Mesendoderm (in vitro differentiated cells): ENCODE measurements at regions not wholly inside any gene's neighbourhood (a gene's known extent, or its start where the extent isn't known, plus 50 kb on each side); places are given as distances from the start of the nearest gene placed in this dataset.

Source experiments
- DNase-seq: peaks from one replicate; pipeline ENCODE4 v3.0.0; 2013
- H2AK5ac ChIP-seq: 2 replicates; pipeline ENCODE4 v1.6.1; 2013; ENCODE audit warnings: low read length, inconsistent platforms
- H2BK120ac ChIP-seq: 2 replicates; pipeline ENCODE4 v1.6.1; 2013; ENCODE audit warnings: low read depth, mild to moderate bottlenecking, low read length, moderate library complexity, mixed read lengths
- H2BK15ac ChIP-seq: replicated peaks from 2 replicates; pipeline ENCODE4 v1.6.1; 2013; ENCODE audit warnings: low read depth, mild to moderate bottlenecking, moderate library complexity
- H2BK5ac ChIP-seq: 2 replicates; pipeline ENCODE4 v1.6.1; 2013; ENCODE audit warnings: low read length, inconsistent platforms
- H3K18ac ChIP-seq: 2 replicates; pipeline ENCODE4 v1.6.1; 2013; ENCODE audit warnings: mild to moderate bottlenecking, low read length, mixed read lengths
- H3K23ac ChIP-seq: one replicate; pipeline ENCODE4 v1.6.1; 2013; ENCODE audit warnings: low read length
- H3K27ac ChIP-seq: 2 replicates; pipeline ENCODE4 v1.5.1; 2013; ENCODE audit warnings: low read depth, mild to moderate bottlenecking, inconsistent platforms, low read length, moderate library complexity
- H3K27me3 ChIP-seq: 2 replicates; pipeline ENCODE4 v1.6.1; 2013; ENCODE audit warnings: low read length, control low read depth, mild to moderate bottlenecking, inconsistent platforms; ENCODE audit not compliant: insufficient read depth, poor library complexity
- H3K36me3 ChIP-seq: 2 replicates; pipeline ENCODE4 v1.6.1; 2013; ENCODE audit warnings: low read length, inconsistent platforms; ENCODE audit not compliant: control insufficient read depth, insufficient read depth
- H3K4ac ChIP-seq: one replicate; pipeline ENCODE4 v1.6.1; 2013; ENCODE audit warnings: low read depth, mild to moderate bottlenecking, low read length, moderate library complexity
- H3K4me1 ChIP-seq: 2 replicates; pipeline ENCODE4 v1.6.1; 2013; ENCODE audit warnings: low read depth, low read length, inconsistent platforms; ENCODE audit not compliant: control insufficient read depth
- H3K4me2 ChIP-seq: 2 replicates; pipeline ENCODE4 v1.6.1; 2013; ENCODE audit warnings: low read length
- H3K4me3 ChIP-seq: 2 replicates; pipeline ENCODE4 v1.5.1; 2013; ENCODE audit warnings: mild to moderate bottlenecking, low read length
- H3K56ac ChIP-seq: one replicate; pipeline ENCODE4 v1.6.1; 2013; ENCODE audit warnings: low read length
- H3K79me1 ChIP-seq: 2 replicates; pipeline ENCODE4 v1.6.1; 2013; ENCODE audit warnings: low read length, inconsistent platforms
- H3K79me2 ChIP-seq: 2 replicates; pipeline ENCODE4 v1.6.1; 2013; ENCODE audit warnings: mild to moderate bottlenecking, low read length; ENCODE audit not compliant: control insufficient read depth, insufficient read depth
- H3K9ac ChIP-seq: 2 replicates; pipeline ENCODE4 v1.6.1; 2013; ENCODE audit warnings: low read length, inconsistent platforms
- H4K5ac ChIP-seq: one replicate; pipeline ENCODE4 v1.6.1; 2013; ENCODE audit warnings: low read length
- H4K8ac ChIP-seq: one replicate; pipeline ENCODE4 v1.6.1; 2013; ENCODE audit warnings: low read depth, mild to moderate bottlenecking, control low read depth, low read length, moderate library complexity
- WGBS: extraction: QIAGEN DNeasy Blood & Tissue Kit; methylation state at CpG from one replicate; pipeline ENCODE4 v1.1.7; 2013; ENCODE audit warnings: low lambda C conversion rate, missing lambda C conversion rate; ENCODE audit not compliant: insufficient coverage; ENCODE audit errors: extremely low coverage; 5-methylcytosine and 5-hydroxymethylcytosine counted together

DNA sequence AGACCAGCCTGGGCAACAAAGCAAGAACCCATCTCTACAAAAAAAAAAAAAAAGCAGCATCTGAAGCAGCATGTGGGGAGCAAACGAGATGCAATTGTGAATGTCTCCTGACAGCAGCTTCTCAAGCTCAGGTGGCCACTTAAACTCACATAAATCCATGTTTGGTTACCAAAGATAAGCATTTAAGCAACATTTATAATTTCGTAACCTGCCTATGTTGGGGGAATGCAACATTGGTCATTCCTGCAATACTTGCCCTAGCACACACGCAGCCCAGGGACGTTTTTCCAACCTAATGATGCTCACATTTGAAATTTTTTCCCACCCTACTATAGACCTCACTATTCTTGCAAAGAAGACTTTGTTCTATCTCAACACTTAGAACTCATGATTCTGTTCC, 113.3 kb downstream of the ZFP64 start:
- Histone ChIP-seq H3K56ac (no peak overlapping the region), H3K27me3 (no peaks in the 10 kb centered on the region), H3K79me2 (no peaks in the 10 kb centered on the region), H3K4ac (no peak overlapping the region), H3K18ac (no peak overlapping the region), H3K36me3 (no peaks in the 10 kb centered on the region), H3K4me3 (no peak overlapping the region), H2BK5ac (no peak overlapping the region), H3K4me2 (no peak overlapping the region), H3K9ac (no peak overlapping the region), H2BK120ac (no peak overlapping the region), H3K79me1 (no peaks in the 10 kb centered on the region), H2BK15ac (no peak overlapping the region), H3K23ac (no peak overlapping the region), H2AK5ac (no peak overlapping the region), H3K27ac (no peak overlapping the region), H3K4me1 (no peaks in the 10 kb centered on the region), H4K8ac (no peak overlapping the region), H4K5ac (no peak overlapping the region)
- WGBS, result no CpG with 5 or more reads among the region's 4 CpGs
- DNase-seq, result no peak

DNA sequence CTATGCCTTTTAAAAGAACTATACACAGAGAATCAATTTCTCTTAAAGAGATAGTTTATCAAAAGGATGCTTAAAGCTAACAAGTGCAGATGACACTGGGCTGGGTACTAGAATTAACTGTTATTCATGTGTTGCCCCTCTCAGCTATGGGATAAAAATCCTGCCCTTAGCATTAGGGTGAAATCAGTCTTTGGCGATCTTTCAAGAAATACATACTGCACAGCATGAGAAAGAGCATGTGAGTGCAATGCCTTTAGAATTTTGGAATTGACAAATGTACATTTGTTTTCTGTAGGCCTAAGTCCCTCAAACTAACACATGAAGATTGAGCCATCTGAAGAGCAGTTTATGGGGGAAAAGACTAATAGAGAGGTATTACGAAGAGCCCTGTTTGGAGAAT, 115.4 kb downstream of the ZFP64 start:
- no CpG with 5 or more reads among the region's 2 CpGs for WGBS
- H3K4me3 ChIP-seq, result no peak overlapping the region
- H3K4ac ChIP-seq, result no peak overlapping the region
- H3K56ac ChIP-seq, result no peak overlapping the region
- H3K79me1 ChIP-seq, result no peaks in the 10 kb centered on the region
- H3K79me2 ChIP-seq, result no peaks in the 10 kb centered on the region
- no peak overlapping the region for H2BK120ac ChIP-seq
- no peak for DNase-seq
- H3K27me3 ChIP-seq, result no peaks in the 10 kb centered on the region
- no peak overlapping the region for H4K5ac ChIP-seq
- H2AK5ac ChIP-seq, result no peak overlapping the region
- no peaks in the 10 kb centered on the region for H3K36me3 ChIP-seq
- H4K8ac ChIP-seq, result no peak overlapping the region
- no peaks in the 10 kb centered on the region for H3K4me1 ChIP-seq
- no peak overlapping the region for H3K4me2 ChIP-seq
- no peak overlapping the region for H2BK5ac ChIP-seq
- H2BK15ac ChIP-seq, result no peak overlapping the region
- H3K23ac ChIP-seq, result no peak overlapping the region
- no peak overlapping the region for H3K9ac ChIP-seq
- H3K18ac ChIP-seq, result no peak overlapping the region
- no peak overlapping the region for H3K27ac ChIP-seq

DNA sequence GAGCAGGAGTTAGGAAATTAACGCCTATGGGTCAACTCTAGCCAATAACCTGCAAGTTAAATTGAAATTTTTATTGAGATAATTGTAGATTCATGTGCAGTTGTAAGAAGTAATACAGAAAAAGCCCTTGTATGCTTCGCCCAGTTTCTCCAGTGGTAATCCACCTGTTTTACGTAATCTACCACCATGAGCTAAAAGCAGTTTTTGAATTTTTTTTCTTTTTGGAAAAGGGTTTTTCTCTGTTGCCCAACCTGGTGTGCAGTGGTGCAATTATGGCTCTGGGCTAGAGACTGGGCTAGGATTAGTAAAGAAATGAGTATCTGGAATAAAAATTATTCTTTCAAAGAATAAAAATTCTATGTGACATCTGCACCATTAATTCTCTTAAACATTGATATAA, 116.2 kb downstream of the ZFP64 start:
- no CpG with 5 or more reads among the region's 3 CpGs for WGBS
- Histone ChIP-seq H3K23ac (no peak overlapping the region), H3K4me3 (no peak overlapping the region), H3K79me1 (no peaks in the 10 kb centered on the region), H2AK5ac (no peak overlapping the region), H4K5ac (no peak overlapping the region), H3K4ac (no peak overlapping the region), H2BK15ac (no peak overlapping the region), H3K36me3 (no peaks in the 10 kb centered on the region), H3K9ac (no peak overlapping the region), H3K18ac (no peak overlapping the region), H4K8ac (no peak overlapping the region), H3K56ac (no peak overlapping the region), H3K27me3 (no peaks in the 10 kb centered on the region), H3K27ac (no peak overlapping the region), H3K79me2 (no peaks in the 10 kb centered on the region), H3K4me2 (no peak overlapping the region), H2BK120ac (no peak overlapping the region), H3K4me1 (no peaks in the 10 kb centered on the region), H2BK5ac (no peak overlapping the region)
- no peak for DNase-seq

DNA sequence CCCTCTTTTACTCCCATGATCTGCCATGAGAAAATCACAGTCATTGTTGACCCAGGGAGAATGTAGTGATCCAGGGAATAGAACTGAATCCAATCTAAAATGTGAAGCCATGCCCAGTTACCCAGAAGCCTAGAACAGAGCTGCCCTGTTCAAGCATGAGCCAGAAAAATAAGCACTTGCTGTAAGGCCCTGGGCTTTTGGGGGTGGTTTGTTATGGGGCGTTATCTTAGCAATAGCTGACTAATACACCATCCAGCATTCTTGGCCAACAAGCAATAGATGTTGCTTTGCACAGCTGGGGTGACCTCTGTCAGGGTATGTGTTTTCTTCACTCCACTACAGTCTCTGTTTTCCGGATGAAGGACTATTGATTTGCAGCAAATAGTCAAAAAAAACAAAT, 120.4 kb downstream of the ZFP64 start:
- H4K8ac ChIP-seq, result no peak overlapping the region
- H3K23ac ChIP-seq, result no peak overlapping the region
- H3K79me2 ChIP-seq, result no peaks in the 10 kb centered on the region
- no peaks in the 10 kb centered on the region for H3K27me3 ChIP-seq
- no peak for DNase-seq
- H3K27ac ChIP-seq, result no peak overlapping the region
- no peaks in the 10 kb centered on the region for H3K36me3 ChIP-seq
- no peaks in the 10 kb centered on the region for H3K79me1 ChIP-seq
- H3K56ac ChIP-seq, result no peak overlapping the region
- no peak overlapping the region for H2BK5ac ChIP-seq
- H3K4ac ChIP-seq, result no peak overlapping the region
- H3K18ac ChIP-seq, result no peak overlapping the region
- H3K4me2 ChIP-seq, result no peak overlapping the region
- H3K9ac ChIP-seq, result no peak overlapping the region
- H2BK120ac ChIP-seq, result no peak overlapping the region
- no peak overlapping the region for H2AK5ac ChIP-seq
- no peak overlapping the region for H2BK15ac ChIP-seq
- no peak overlapping the region for H3K4me3 ChIP-seq
- no CpG with 5 or more reads among the region's 2 CpGs for WGBS
- H3K4me1 ChIP-seq, result no peaks in the 10 kb centered on the region
- H4K5ac ChIP-seq, result no peak overlapping the region

DNA sequence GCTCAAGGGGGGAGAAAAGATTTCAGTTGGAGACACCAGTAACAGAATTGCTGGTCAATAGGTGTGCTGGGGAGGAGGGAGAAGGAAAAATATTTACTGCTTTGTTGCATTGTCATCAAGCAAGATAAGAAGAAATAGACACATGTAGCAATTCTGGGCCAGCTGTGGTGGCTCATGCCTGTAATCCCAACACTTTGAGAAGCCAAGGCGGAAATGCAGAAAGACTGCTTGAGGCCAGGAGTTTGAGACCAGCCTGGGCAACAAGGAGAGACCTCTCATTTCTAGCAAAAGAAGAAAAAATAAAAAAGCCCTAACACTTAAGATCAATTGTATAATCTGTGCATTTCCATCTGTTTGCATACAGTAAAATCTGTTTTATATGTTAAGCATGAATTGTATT, 126.6 kb downstream of the ZFP64 start:
- no peak for DNase-seq
- Histone ChIP-seq H3K27ac (no peak overlapping the region), H2BK120ac (no peak overlapping the region), H3K79me2 (no peaks in the 10 kb centered on the region), H3K36me3 (no peaks in the 10 kb centered on the region), H3K23ac (no peak overlapping the region), H3K18ac (no peak overlapping the region), H3K9ac (no peak overlapping the region), H2AK5ac (no peak overlapping the region), H2BK15ac (no peak overlapping the region), H3K56ac (no peak overlapping the region), H3K4me3 (no peak overlapping the region), H3K4me2 (no peak overlapping the region), H3K4me1 (no peaks in the 10 kb centered on the region), H3K79me1 (no peaks in the 10 kb centered on the region), H3K4ac (no peak overlapping the region), H4K8ac (no peak overlapping the region), H4K5ac (no peak overlapping the region), H3K27me3 (no peaks in the 10 kb centered on the region), H2BK5ac (no peak overlapping the region)
- WGBS, result no CpG with 5 or more reads among the region's 1 CpG

DNA sequence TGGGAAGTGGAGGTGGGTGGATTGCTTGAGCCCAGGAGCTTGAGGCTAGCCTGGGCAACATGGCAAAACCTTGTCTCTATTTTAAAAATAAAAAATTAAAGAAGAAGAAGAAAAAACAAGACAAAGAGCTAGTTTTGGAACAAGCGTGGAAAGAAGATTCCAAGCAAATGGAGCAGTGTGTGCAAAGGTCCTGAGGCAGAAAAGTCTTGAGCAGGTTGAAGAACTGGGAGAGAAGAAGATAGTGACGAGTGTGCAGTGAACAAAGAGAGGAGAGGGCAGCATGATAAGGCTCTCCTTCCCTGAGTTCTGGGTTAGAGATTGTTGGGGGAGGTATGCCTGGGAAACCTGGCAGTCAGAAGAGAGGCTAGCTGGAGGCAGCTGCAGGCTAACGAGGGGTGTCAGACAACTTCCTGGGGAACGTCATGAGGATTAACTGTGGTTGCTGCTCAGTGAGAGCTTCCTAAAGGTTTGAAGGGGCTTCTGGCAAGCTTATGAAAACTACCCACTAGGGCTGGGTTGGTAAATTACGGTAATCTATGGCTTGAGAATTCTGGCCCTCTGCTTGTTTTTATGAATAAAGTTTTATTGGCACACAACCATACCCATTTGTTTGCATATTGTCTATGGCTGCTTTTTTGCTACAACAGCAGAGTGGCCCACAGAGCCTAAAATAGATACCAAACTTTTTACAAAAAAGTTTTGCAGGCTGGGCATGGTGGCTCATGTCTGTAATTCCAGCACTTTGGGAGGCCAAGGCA, 128.9 kb downstream of the ZFP64 start:
- Histone ChIP-seq H2BK120ac (no peak overlapping the region), H3K4me2 (no peak overlapping the region), H2BK15ac (no peak overlapping the region), H3K23ac (no peak overlapping the region), H4K8ac (no peak overlapping the region), H3K9ac (no peak overlapping the region), H2AK5ac (no peak overlapping the region), H3K79me2 (no peaks in the 10 kb centered on the region), H3K36me3 (no peaks in the 10 kb centered on the region), H3K18ac (no peak overlapping the region), H3K4ac (no peak overlapping the region), H3K79me1 (no peaks in the 10 kb centered on the region), H3K27ac (no peak overlapping the region), H3K56ac (no peak overlapping the region), H3K4me1 (no peaks in the 10 kb centered on the region), H3K4me3 (no peak overlapping the region), H4K5ac (no peak overlapping the region), H2BK5ac (no peak overlapping the region), H3K27me3 (no peaks in the 10 kb centered on the region)
- no CpG with 5 or more reads among the region's 5 CpGs for WGBS
- peak; percentile 30 for DNase-seq
